Ovary (tissue), 3 donors: ENCODE measurements at regions not wholly inside any gene's neighbourhood (a gene's known extent, or its start where the extent isn't known, plus 50 kb on each side); places are given as distances from the start of the nearest gene placed in this dataset.

Experiments
- POLR2A ChIP-seq: fragments of 450-650 bp; IDR thresholded peaks from one replicate; pipeline ENCODE4 v1.6.1; 2017; ENCODE audit warnings: antibody characterized with exemption, mild to moderate bottlenecking, moderate library complexity
- TF ChIP-seq, protein P1 (sequence below), 3 donors: fragments of 450-650 bp in 2 of 3; fragments of 200-600 bp in 1 of 3; IDR thresholded peaks; one replicate each; pipeline versions ENCODE4 v1.5.1 to v1.8.0; 2016 to 2022; ENCODE audit warnings: antibody characterized with exemption in 3 of 3, mild to moderate bottlenecking in 1 of 3
- donor health status: DM: no; HTN: no; CAD: no.

DNA sequence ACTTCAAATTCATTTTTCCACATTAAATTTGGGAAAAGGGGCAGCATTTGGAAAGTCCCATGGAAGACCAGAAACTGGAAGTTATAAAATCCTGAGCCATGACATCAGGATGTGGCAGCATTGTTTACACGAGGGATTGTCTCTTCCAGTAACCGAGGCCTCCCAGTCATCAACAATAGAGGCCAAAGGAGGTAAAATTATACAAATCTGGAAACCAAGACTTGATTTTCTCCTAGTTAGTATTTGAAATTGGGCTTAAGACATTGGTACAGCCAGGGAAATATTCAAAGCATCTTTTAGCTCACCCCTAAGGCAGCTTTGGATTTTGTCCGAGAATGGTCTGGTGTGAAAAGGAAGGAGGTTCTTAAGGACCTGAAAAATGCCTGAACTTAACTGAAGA is 251.6 kb upstream of the FOXF1 start:
- no peak for TF ChIP-seq POLR2A
- TF ChIP-seq, protein P1, sequence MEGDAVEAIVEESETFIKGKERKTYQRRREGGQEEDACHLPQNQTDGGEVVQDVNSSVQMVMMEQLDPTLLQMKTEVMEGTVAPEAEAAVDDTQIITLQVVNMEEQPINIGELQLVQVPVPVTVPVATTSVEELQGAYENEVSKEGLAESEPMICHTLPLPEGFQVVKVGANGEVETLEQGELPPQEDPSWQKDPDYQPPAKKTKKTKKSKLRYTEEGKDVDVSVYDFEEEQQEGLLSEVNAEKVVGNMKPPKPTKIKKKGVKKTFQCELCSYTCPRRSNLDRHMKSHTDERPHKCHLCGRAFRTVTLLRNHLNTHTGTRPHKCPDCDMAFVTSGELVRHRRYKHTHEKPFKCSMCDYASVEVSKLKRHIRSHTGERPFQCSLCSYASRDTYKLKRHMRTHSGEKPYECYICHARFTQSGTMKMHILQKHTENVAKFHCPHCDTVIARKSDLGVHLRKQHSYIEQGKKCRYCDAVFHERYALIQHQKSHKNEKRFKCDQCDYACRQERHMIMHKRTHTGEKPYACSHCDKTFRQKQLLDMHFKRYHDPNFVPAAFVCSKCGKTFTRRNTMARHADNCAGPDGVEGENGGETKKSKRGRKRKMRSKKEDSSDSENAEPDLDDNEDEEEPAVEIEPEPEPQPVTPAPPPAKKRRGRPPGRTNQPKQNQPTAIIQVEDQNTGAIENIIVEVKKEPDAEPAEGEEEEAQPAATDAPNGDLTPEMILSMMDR (IDR thresholded peaks at IDR 0.05): no peak
